Muscle of leg (tissue), 3 donors: ENCODE measurements at regions not wholly inside any gene's neighbourhood (a gene's known extent, or its start where the extent isn't known, plus 50 kb on each side); places are given as distances from the start of the nearest gene placed in this dataset.

ENCODE experiments used
- DNase-seq: peaks from one replicate; pipeline ENCODE4 v3.0.0; 2013
- H3K27ac ChIP-seq: one replicate; pipeline ENCODE4 v1.5.1; 2013; ENCODE audit warnings: mild to moderate bottlenecking, low read length, control low read depth
- H3K27me3 ChIP-seq: one replicate; pipeline ENCODE4 v1.6.1; 2013; ENCODE audit warnings: low read length; ENCODE audit not compliant: control insufficient read depth, insufficient read depth
- H3K36me3 ChIP-seq: one replicate; pipeline ENCODE4 v1.6.1; 2013; ENCODE audit warnings: low read length; ENCODE audit not compliant: control insufficient read depth, insufficient read depth
- H3K4me1 ChIP-seq: one replicate; pipeline ENCODE4 v1.6.1; 2013; ENCODE audit warnings: low read length; ENCODE audit not compliant: control insufficient read depth, insufficient read depth
- H3K4me3 ChIP-seq: one replicate; pipeline ENCODE4 v1.5.1; 2013; ENCODE audit warnings: low read length, control low read depth
- H3K9me3 ChIP-seq: replicated peaks from 2 replicates; pipeline ENCODE4 v1.6.1; 2013; ENCODE audit warnings: low read depth, low read length; ENCODE audit not compliant: control insufficient read depth
- WGBS: methylation state at CpG from one replicate; pipeline ENCODE4 v1.1.5; 2013; ENCODE audit warnings: missing lambda C conversion rate; ENCODE audit not compliant: insufficient coverage; 5-methylcytosine and 5-hydroxymethylcytosine counted together

DNA sequence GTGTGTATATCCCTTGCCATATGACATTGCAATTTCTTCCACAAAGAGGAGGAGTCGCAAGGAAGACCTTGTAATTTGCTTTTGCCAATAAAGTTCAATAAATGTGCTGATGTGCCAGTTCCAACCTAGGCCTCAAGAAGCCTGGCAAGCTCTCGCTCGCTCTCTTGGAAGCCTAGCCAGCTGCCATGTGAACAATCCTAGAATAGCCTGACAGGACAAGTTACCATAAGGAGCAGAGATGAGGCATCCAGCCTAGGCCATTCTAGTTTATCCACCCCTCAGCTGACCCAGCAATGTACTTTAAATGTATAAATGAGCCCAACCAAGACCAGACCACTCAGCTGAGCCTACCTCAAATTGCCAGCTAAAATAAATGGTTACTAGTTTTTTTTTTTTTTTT, 145.7 kb upstream of the QRFPR start:
- Histone ChIP-seq H3K4me1 (no peaks in the 10 kb centered on the region), H3K36me3 (no peaks in the 10 kb centered on the region), H3K9me3 (no peaks in the 10 kb centered on the region), H3K27ac (no peak overlapping the region), H3K4me3 (no peak overlapping the region), H3K27me3 (no peaks in the 10 kb centered on the region)
- WGBS: 82% methylated on average over 2 of the region's 3 CpGs
- no peak for DNase-seq

DNA sequence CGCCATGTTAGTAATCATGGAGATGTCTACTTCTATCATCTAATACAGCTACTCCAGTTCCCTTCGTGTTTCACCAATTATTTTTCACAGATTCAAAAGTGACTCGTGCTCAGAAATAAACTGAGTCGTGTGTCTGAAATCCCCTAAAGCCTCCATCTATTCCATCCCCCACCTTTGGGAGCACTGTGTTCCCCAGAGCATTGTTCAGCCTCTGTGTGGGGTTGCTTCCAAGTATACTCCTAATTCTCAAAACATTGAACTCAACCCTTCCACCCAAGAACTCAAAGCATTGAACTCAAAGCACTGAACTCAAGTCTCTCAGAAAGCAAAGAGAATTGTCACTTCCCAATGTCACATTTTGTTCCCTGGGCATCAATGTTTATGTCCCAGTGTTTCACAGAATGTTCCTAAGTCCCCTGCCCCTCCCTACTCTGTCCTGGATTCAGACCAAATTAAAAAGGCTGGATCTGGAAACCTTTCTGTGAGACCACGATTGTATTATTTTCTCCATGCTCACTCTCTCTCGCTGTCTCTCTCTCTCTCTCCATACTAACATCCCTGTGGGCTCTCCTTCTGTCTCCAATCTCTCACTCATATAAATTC, 138.5 kb upstream of the QRFPR start:
- Histone ChIP-seq H3K27ac (no peak overlapping the region), H3K4me3 (no peak overlapping the region), H3K9me3 (peaks cover 5% of the 10 kb centered on the region), H3K4me1 (no peaks in the 10 kb centered on the region), H3K27me3 (no peaks in the 10 kb centered on the region), H3K36me3 (no peaks in the 10 kb centered on the region)
- DNase-seq: no peak
- 87% methylated on average over 5 of the region's 6 CpGs for WGBS

DNA sequence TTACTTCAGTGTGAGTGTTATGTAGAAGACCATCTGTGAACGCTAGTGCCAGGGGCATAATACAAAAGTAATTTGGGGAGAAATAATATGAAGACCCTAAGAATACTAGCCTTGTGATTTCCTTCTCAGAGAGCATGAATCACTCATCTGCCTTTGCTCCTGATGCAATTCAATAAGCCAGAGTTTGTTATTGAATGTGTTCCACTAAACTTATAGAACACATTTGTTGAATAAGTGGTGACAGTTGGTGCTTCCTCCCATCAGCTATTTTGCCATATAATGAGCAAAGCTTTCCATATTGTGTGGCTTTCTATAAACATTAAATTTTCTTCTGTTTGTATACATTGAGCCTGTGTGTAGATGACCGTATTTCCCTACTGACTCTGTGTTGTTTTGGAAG, 136.4 kb upstream of the QRFPR start:
- Histone ChIP-seq H3K9me3 (peaks cover 5% of the 10 kb centered on the region), H3K4me3 (no peak overlapping the region), H3K27me3 (no peaks in the 10 kb centered on the region), H3K4me1 (no peaks in the 10 kb centered on the region), H3K27ac (no peak overlapping the region), H3K36me3 (no peaks in the 10 kb centered on the region)
- WGBS: no CpG with 5 or more reads among the region's 2 CpGs
- DNase-seq: peak; percentile 6

DNA sequence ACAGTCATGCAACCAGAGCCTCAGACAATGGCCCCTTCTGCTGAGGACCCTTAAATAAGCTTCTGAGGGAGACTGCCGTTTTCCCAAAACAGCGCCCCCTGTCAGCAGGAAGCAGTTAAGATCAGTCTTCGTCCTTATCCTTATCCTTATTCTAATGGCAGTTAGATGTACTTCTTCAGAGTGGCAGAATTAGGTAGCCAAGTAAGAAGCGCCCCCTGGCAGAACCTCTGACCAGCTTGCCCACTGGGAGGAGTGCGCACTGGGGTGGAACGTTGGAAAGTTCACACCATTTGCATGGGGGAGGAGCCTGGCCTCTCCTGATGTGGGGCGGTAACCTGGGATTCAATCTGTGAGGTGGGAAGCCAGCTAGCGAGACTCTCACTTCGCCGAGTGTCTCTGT, 133.6 kb upstream of the QRFPR start:
- no peak overlapping the region for H3K4me3 ChIP-seq
- no peaks in the 10 kb centered on the region for H3K36me3 ChIP-seq
- DNase-seq: no peak
- no peaks in the 10 kb centered on the region for H3K27me3 ChIP-seq
- H3K4me1 ChIP-seq: no peaks in the 10 kb centered on the region
- H3K9me3 ChIP-seq: peaks cover 4% of the 10 kb centered on the region
- 63% methylated on average over 6 of the region's 10 CpGs for WGBS
- no peak overlapping the region for H3K27ac ChIP-seq

DNA sequence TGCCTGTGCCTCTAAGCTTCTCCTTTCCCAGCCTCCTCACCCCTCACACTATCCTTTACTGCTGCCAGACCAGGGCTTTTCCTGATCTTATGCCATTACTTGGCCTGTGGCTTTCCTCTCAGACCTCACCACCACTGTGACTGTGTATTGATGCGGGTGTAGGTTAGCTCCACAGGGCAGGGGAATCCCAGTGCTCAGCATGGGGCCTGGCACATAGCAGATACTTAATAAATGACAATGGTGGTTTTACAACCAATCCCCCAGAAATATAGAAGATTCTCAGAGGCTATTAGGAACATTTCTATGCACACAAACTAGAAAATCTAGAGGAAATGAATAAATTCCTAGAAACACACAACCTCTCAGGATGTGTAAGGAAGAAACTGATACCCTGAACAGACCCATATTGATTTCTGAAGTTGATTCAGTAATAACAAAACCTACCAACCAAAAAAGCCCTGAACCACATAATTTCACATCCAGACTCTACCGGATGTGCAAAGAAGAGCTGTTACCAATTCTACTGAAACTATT, 129.6 kb upstream of the QRFPR start:
- H3K9me3 ChIP-seq: no peaks in the 10 kb centered on the region
- WGBS: no CpG with 5 or more reads among the region's 2 CpGs
- H3K4me1 ChIP-seq: no peaks in the 10 kb centered on the region
- H3K36me3 ChIP-seq: no peaks in the 10 kb centered on the region
- H3K27me3 ChIP-seq: no peaks in the 10 kb centered on the region
- H3K4me3 ChIP-seq: no peak overlapping the region
- DNase-seq: no peak
- no peak overlapping the region for H3K27ac ChIP-seq

DNA sequence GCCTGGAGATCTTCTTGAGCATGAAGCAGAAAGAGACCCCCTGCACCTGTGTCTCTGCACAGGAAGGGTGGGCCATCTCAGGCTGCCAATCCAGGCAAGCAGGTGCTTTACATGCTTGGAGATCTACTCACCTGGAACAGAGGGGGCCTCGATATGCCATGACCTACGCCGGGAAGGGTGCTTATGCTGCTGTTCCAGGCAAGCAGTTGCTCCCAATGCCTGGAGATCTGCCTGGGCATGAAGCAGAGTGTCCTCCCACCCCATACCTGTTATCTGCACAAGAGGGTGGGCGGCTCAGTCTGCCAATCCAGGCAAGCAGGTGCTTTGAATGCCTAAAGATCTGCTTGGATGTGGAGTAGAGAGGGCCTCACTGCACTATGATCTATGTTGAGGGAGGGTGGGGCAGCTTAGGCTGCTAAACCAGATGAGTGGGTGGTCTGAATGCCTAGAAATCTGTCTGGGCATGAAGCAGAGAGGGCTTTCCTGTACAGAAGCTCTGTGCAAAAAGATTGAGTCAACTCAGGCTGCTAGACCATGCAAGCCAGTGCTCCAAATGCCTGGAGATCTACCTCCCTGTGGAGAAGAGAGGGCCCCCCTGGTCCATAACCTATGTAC, 104.5 kb upstream of the QRFPR start:
- Histone ChIP-seq H3K9me3 (no peaks in the 10 kb centered on the region), H3K27ac (no peak overlapping the region), H3K27me3 (no peaks in the 10 kb centered on the region), H3K4me3 (no peak overlapping the region), H3K36me3 (no peaks in the 10 kb centered on the region), H3K4me1 (no peaks in the 10 kb centered on the region)
- 100% methylated on average over 3 of the region's 4 CpGs for WGBS
- DNase-seq: no peak

DNA sequence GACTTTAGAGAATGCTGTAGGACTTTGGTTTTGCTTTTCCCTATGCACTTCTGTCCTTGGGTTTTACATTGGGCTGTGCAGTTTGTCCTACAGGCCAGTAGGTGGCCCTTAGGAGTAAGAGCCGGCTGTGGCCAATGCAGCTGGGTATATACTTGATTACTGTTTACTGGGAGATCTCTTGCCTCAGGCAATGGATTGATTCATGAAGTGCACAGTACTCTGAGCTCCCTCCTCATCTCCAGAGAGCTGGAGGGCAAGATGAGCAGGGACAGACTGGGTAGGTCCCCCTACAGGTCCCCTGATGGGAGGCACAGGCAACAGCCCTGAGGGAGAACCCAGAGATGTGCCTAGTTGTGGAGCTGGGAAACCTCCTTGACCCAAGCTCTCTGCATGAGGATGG, 103.8 kb upstream of the QRFPR start:
- no CpG with 5 or more reads among the region's 1 CpG for WGBS
- H3K36me3 ChIP-seq: no peaks in the 10 kb centered on the region
- no peak overlapping the region for H3K4me3 ChIP-seq
- DNase-seq: peak; percentile 19
- no peaks in the 10 kb centered on the region for H3K27me3 ChIP-seq
- H3K27ac ChIP-seq: no peak overlapping the region
- no peaks in the 10 kb centered on the region for H3K4me1 ChIP-seq
- H3K9me3 ChIP-seq: no peaks in the 10 kb centered on the region

DNA sequence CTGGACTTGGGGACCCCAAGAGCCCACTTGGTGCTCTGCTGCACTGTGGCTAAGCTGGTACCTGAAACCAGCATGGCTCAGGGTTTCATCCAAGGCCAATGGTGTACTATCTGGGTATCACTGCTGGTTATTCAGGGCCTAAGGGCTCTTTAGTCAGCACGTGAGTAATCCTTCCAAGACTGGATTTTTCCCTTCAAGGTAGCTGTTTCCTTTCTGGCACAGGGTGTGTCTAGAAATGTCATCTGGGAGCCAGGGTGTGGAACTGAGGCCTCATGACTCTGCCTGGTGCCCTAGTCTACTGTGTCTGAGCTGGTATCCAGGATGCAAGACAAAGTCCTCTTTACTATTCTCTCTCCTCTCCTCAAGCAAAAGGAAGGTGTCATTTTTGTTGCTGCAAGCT, 99.0 kb upstream of the QRFPR start:
- Histone ChIP-seq H3K36me3 (no peaks in the 10 kb centered on the region), H3K4me1 (no peaks in the 10 kb centered on the region), H3K27me3 (no peaks in the 10 kb centered on the region), H3K27ac (no peak overlapping the region), H3K4me3 (no peak overlapping the region), H3K9me3 (no peaks in the 10 kb centered on the region)
- DNase-seq: no peak
- 58% methylated on average over 1 of the region's 1 CpG for WGBS

DNA sequence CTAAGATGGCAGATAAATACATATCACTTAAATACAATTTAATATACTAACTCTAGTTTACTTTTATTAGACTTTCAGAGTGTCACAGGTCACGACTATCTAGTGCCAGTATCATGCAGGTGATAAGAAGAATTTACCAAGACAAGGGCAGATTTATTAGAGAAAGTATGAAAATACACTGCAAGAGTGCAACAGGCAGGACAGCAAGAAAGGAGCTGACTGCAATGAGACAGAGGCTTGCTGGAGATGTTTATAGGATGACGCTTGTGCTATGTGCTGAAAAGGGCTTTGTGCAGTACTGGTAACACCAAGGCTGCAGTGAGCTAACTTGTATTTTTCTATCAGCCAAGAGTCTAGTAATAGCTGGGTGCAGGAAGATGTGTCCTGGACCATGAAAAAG, 96.7 kb upstream of the QRFPR start:
- no peak for DNase-seq
- WGBS: 81% methylated on average over 2 of the region's 2 CpGs
- Histone ChIP-seq H3K9me3 (no peaks in the 10 kb centered on the region), H3K27me3 (no peaks in the 10 kb centered on the region), H3K4me3 (no peak overlapping the region), H3K27ac (no peak overlapping the region), H3K4me1 (no peaks in the 10 kb centered on the region), H3K36me3 (no peaks in the 10 kb centered on the region)

DNA sequence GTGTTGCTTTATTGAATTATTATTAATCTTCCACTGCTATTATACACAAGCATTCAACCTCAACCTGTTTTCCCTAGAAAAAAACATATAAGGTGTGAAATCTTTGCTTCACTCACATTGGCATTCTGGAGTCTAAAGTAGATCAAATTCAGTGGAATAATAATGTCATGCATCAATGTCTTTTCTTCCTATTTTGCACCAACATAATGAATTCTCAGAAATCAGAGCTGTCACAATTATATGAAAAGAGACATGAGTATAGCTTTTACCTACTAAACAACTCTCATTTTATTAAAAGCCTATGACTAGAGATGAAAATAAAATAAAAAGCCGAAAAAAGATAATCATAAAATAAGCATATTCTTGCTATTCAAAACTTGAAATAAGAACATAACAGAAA, 96.3 kb upstream of the QRFPR start:
- H3K27ac ChIP-seq: no peak overlapping the region
- no peaks in the 10 kb centered on the region for H3K4me1 ChIP-seq
- no peaks in the 10 kb centered on the region for H3K27me3 ChIP-seq
- H3K4me3 ChIP-seq: no peak overlapping the region
- H3K36me3 ChIP-seq: no peaks in the 10 kb centered on the region
- no peak for DNase-seq
- no peaks in the 10 kb centered on the region for H3K9me3 ChIP-seq
- WGBS: no CpG with 5 or more reads among the region's 1 CpG
